B cell (primary cell): ENCODE measurements at regions not wholly inside any gene's neighbourhood (a gene's known extent, or its start where the extent isn't known, plus 50 kb on each side); places are given as distances from the start of the nearest gene placed in this dataset.

Source experiments
- ATAC-seq: fragments of 200-7000 bp; cut with Tn5 transposase; one replicate; pipeline ENCODE4 v1.10.0; 2021; ENCODE audit warnings: low read depth, mild to moderate bottlenecking, moderate number of reproducible peaks, moderate library complexity
- CTCF ChIA-PET: fragments of 350-600 bp; sonication (Branson Sonifier 250); formaldehyde crosslinking; loops from one replicate; lab custom pipeline; 2021; ENCODE audit warnings: antibody characterized with exemption, inconsistent platforms; lab: Charles Lee
- POLR2A ChIA-PET: fragments of 350-600 bp; sonication (Branson Sonifier 250); formaldehyde crosslinking; loops from one replicate; lab custom pipeline; 2021; ENCODE audit warnings: antibody characterized with exemption; lab: Charles Lee
- DNase-seq: peaks from one replicate; pipeline ENCODE4 v3.0.0; 2013
- H2AFZ ChIP-seq: 2 replicates; pipeline ENCODE4 v1.6.1; 2012; ENCODE audit warnings: mild to moderate bottlenecking, low read depth, low read length; ENCODE audit not compliant: insufficient read depth, poor library complexity, severe bottlenecking
- H3K27ac ChIP-seq, 2 donors: 1 replicate in 1 of 2; 2 replicates in 1 of 2; pipeline ENCODE4 v1.5.1; 2012 to 2013; ENCODE audit warnings: low read length in 2 of 2, mild to moderate bottlenecking in 2 of 2, moderate library complexity in 1 of 2
- H3K27me3 ChIP-seq, 4 experiments: fragments of 200-600 bp in 1 of 4; sonication (generic) in 1 of 4; replicated peaks in 1 of 4; 1 replicate in 2 of 4; 2 replicates in 2 of 4; pipeline versions ENCODE4 v1.6.1 to v1.7.0; 2013 to 2016; ENCODE audit warnings: low read length in 3 of 4, mild to moderate bottlenecking in 2 of 4, mixed read lengths in 1 of 4, moderate library complexity in 1 of 4; ENCODE audit not compliant: insufficient read depth in 4 of 4, control insufficient read depth in 3 of 4; ENCODE audit errors: control extremely low read depth in 1 of 4
- H3K36me3 ChIP-seq, 2 experiments: replicated peaks in 1 of 2; 1 replicate in 1 of 2; 2 replicates in 1 of 2; pipeline versions ENCODE4 v1.6.1 to v1.7.1; 2013; ENCODE audit warnings: low read length in 1 of 2; ENCODE audit not compliant: insufficient read depth in 2 of 2, control insufficient read depth in 1 of 2; ENCODE audit errors: control extremely low read depth in 1 of 2, extremely low read depth in 1 of 2
- H3K4me1 ChIP-seq, 2 donors: fragments of 200-600 bp in 1 of 2; sonication (generic) in 1 of 2; 1 replicate in 1 of 2; 2 replicates in 1 of 2; pipeline versions ENCODE4 v1.5.1 to v1.6.1; 2013 to 2017; ENCODE audit warnings: low read length in 2 of 2; ENCODE audit not compliant: control insufficient read depth in 2 of 2, insufficient read depth in 2 of 2
- H3K4me2 ChIP-seq: replicated peaks from 2 replicates; pipeline ENCODE3; 2012; ENCODE audit warnings: mild to moderate bottlenecking, low read depth, low read length; ENCODE audit not compliant: poor library complexity, severe bottlenecking
- H3K4me3 ChIP-seq, 5 experiments: fragments of 200-600 bp in 1 of 5; sonication (generic) in 1 of 5; 1 replicate in 3 of 5; 2 replicates in 2 of 5; pipeline versions ENCODE4 v1.5.1 to v1.7.0; 2011 to 2016; ENCODE audit warnings: low read length in 4 of 5, mild to moderate bottlenecking in 4 of 5, low read depth in 2 of 5, control low read depth in 1 of 5, moderate library complexity in 1 of 5; ENCODE audit not compliant: insufficient read depth in 1 of 5; ENCODE audit errors: control extremely low read depth in 1 of 5, extremely low read depth in 1 of 5
- H3K79me2 ChIP-seq: fragments of 200-600 bp; sonication (generic); one replicate; pipeline ENCODE4 v1.6.0; 2016; ENCODE audit warnings: low read length; ENCODE audit not compliant: control insufficient read depth, insufficient read depth
- H3K9ac ChIP-seq: fragments of 200-600 bp; sonication (generic); 2 replicates; pipeline ENCODE4 v1.6.1; 2017; ENCODE audit warnings: mild to moderate bottlenecking, low read length, moderate library complexity
- H3K9me3 ChIP-seq, 3 donors: one replicate each; pipeline versions ENCODE4 v1.6.1 to v1.7.1; 2013; ENCODE audit warnings: low read length in 2 of 3; ENCODE audit not compliant: control insufficient read depth in 2 of 3, insufficient read depth in 1 of 3; ENCODE audit errors: control extremely low read depth in 1 of 3
- H4K20me1 ChIP-seq: 2 replicates; pipeline ENCODE4 v1.6.0; 2012; ENCODE audit warnings: mild to moderate bottlenecking, low read length; ENCODE audit not compliant: insufficient read depth, control insufficient read depth, poor library complexity, severe bottlenecking
- H3K27ac Mint-ChIP-seq: one replicate; pipeline ENCODE4 v1.8.0; 2021; ENCODE audit warnings: mixed read lengths
- H3K27me3 Mint-ChIP-seq: one replicate; pipeline ENCODE4 v1.8.0; 2021; ENCODE audit warnings: mixed read lengths
- H3K4me1 Mint-ChIP-seq: one replicate; pipeline ENCODE4 v1.8.0; 2021; ENCODE audit warnings: mixed read lengths
- H3K4me3 Mint-ChIP-seq: one replicate; pipeline ENCODE4 v1.8.0; 2021; ENCODE audit warnings: mixed read lengths
- H3K9me3 Mint-ChIP-seq: one replicate; pipeline ENCODE4 v1.8.0; 2022; ENCODE audit warnings: mixed read lengths; ENCODE audit not compliant: insufficient read depth
- EZH2 ChIP-seq: IDR thresholded peaks from 2 replicates; pipeline ENCODE4 v1.6.1; 2012; ENCODE audit warnings: borderline replicate concordance, low read depth, mild to moderate bottlenecking, moderate library complexity, low read length; ENCODE audit not compliant: insufficient read depth, poor library complexity, severe bottlenecking
- intact Hi-C: fragments of 100-400 bp; cut with micrococcal nuclease; formaldehyde crosslinking; loops from one replicate; pipeline ENCODE4 v1.10.0; 2022
- TF ChIP-seq, protein P1 (sequence below): fragments of 200-600 bp; IDR thresholded peaks from one replicate; pipeline ENCODE4 v1.8.0; 2022; ENCODE audit warnings: antibody characterized with exemption, mild to moderate bottlenecking

GRCh38 chr5:28544501-28544900, 1506.1 kb upstream of the CDH9 start:
- no peaks in the 10 kb centered on the region for H3K4me1 Mint-ChIP-seq
- intact Hi-C loops, result no loop called here
- ATAC-seq (no peak), DNase-seq (no peak)
- H3K27me3 Mint-ChIP-seq, result no peaks in the 10 kb centered on the region
- no peaks in the 10 kb centered on the region for H3K9me3 ChIP-seq
- H3K9me3 Mint-ChIP-seq, result peaks cover 3% of the 10 kb centered on the region
- ChIA-PET CTCF (no interaction called here), POLR2A (no interaction called here)
- no peak overlapping the region for H3K27ac Mint-ChIP-seq
- no peaks in the 10 kb centered on the region for H3K79me2 ChIP-seq
- H2AFZ ChIP-seq, result no peak overlapping the region
- no peak overlapping the region for H3K4me3 ChIP-seq
- H3K4me3 Mint-ChIP-seq, result no peak overlapping the region
- H3K9ac ChIP-seq, result no peak overlapping the region
- no peaks in the 10 kb centered on the region for H3K4me1 ChIP-seq
- no peaks in the 10 kb centered on the region for H3K36me3 ChIP-seq
- H3K27ac ChIP-seq, result no peak overlapping the region
- TF ChIP-seq, protein P1, sequence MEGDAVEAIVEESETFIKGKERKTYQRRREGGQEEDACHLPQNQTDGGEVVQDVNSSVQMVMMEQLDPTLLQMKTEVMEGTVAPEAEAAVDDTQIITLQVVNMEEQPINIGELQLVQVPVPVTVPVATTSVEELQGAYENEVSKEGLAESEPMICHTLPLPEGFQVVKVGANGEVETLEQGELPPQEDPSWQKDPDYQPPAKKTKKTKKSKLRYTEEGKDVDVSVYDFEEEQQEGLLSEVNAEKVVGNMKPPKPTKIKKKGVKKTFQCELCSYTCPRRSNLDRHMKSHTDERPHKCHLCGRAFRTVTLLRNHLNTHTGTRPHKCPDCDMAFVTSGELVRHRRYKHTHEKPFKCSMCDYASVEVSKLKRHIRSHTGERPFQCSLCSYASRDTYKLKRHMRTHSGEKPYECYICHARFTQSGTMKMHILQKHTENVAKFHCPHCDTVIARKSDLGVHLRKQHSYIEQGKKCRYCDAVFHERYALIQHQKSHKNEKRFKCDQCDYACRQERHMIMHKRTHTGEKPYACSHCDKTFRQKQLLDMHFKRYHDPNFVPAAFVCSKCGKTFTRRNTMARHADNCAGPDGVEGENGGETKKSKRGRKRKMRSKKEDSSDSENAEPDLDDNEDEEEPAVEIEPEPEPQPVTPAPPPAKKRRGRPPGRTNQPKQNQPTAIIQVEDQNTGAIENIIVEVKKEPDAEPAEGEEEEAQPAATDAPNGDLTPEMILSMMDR, result no peak
- no peak for TF ChIP-seq EZH2
- no peaks in the 10 kb centered on the region for H4K20me1 ChIP-seq
- no peaks in the 10 kb centered on the region for H3K27me3 ChIP-seq
- no peak overlapping the region for H3K4me2 ChIP-seq

DNA sequence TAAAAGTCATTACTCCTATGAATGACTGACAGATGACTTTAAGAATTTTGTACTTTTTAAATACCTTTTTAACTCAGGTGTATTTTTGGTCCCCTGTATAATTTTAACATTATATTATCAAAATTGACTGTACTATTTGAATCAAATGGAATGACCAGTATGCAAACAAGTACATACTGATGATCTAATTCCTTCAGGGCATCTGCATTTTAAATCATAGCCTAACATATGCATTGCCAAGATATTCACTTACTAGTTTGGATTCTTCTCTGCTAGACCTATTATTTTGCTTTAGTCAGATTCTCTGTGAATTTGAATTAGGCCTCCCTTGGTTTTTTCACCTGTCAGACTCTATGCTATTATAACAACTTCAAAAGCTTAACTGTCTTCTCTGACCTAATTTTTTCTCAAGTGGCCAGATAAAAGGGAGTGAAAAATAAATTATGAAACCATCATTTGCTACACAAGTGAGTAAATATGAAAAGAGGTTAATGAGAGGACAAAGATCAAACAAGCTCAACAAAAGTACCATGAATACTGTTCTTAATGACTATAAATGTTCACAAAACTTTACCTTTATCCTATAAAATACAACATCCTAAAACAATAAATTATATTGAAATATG, 1505.2 kb upstream of the CDH9 start:
- intact Hi-C loops, result no loop called here
- Histone ChIP-seq H3K9ac (no peak overlapping the region), H3K36me3 (no peaks in the 10 kb centered on the region), H3K4me3 (no peak overlapping the region), H3K4me2 (no peak overlapping the region), H4K20me1 (no peaks in the 10 kb centered on the region), H3K79me2 (no peaks in the 10 kb centered on the region), H2AFZ (no peak overlapping the region), H3K4me1 (no peaks in the 10 kb centered on the region), H3K27ac (no peak overlapping the region), H3K27me3 (no peaks in the 10 kb centered on the region), H3K9me3 (no peaks in the 10 kb centered on the region)
- CTCF ChIA-PET, result no interaction called here
- TF ChIP-seq EZH2, result no peak
- TF ChIP-seq, protein P1, result no peak
- Mint-ChIP-seq H3K4me1 (no peaks in the 10 kb centered on the region), H3K27ac (no peak overlapping the region), H3K9me3 (peaks cover 7% of the 10 kb centered on the region), H3K27me3 (no peaks in the 10 kb centered on the region), H3K4me3 (no peak overlapping the region)
- POLR2A ChIA-PET, result no interaction called here
- ATAC-seq (no peak), DNase-seq (no peak)
